Activated naive CD8-positive, alpha-beta T cell treated with anti-CD3 and anti-CD28 coated beads, Interleukin-2, amount 10 ng/mL, durations not matched to agents 7 days and 5 days (primary cell): ENCODE measurements at regions not wholly inside any gene's neighbourhood (a gene's known extent, or its start where the extent isn't known, plus 50 kb on each side); places are given as distances from the start of the nearest gene placed in this dataset.

Experiments
- ATAC-seq: fragments of 150-1000 bp; cut with Tn5 transposase; one replicate; pipeline ENCODE4 v1.10.0; 2021; ENCODE audit warnings: low read depth, moderate library complexity
- POLR2A ChIA-PET: fragments of 350-600 bp; sonication (Branson Sonifier 250); formaldehyde crosslinking; loops from one replicate; lab custom pipeline; 2021; ENCODE audit warnings: antibody characterized with exemption; lab: Charles Lee
- DNase-seq: peaks from one replicate; pipeline ENCODE4 v3.0.0; 2021
- H3K27ac Mint-ChIP-seq: one replicate; pipeline ENCODE4 v1.8.0; 2022; ENCODE audit warnings: mild to moderate bottlenecking, mixed read lengths
- H3K27me3 Mint-ChIP-seq: one replicate; pipeline ENCODE4 v1.8.0; 2022; ENCODE audit warnings: mild to moderate bottlenecking, moderate library complexity, mixed read lengths
- H3K36me3 Mint-ChIP-seq: one replicate; pipeline ENCODE4 v1.8.0; 2021; ENCODE audit warnings: mild to moderate bottlenecking, mixed read lengths
- H3K4me1 Mint-ChIP-seq: one replicate; pipeline ENCODE4 v1.8.0; 2021; ENCODE audit warnings: mixed read lengths
- H3K4me3 Mint-ChIP-seq: one replicate; pipeline ENCODE4 v1.8.0; 2022; ENCODE audit warnings: mild to moderate bottlenecking, moderate library complexity, mixed read lengths
- H3K9me3 Mint-ChIP-seq: one replicate; pipeline ENCODE4 v1.8.0; 2021; ENCODE audit warnings: mixed read lengths

- no peak for DNase-seq
- Mint-ChIP-seq H3K27me3 (peaks cover 3% of the 10 kb centered on the region), H3K27ac (no peak overlapping the region), H3K9me3 (peaks cover 3% of the 10 kb centered on the region), H3K4me1 (no peaks in the 10 kb centered on the region), H3K36me3 (no peaks in the 10 kb centered on the region), H3K4me3 (no peak overlapping the region)
- no peak for ATAC-seq
- POLR2A ChIA-PET, result no interaction called here
Observed at GRCh38 chr12:5232291-5232690, 188.6 kb downstream of the KCNA5 start.

GRCh38 chr12:5232826-5233500 lies 189.3 kb downstream of the KCNA5 start:
- Mint-ChIP-seq H3K4me3 (no peak overlapping the region), H3K4me1 (no peaks in the 10 kb centered on the region), H3K27me3 (peaks cover 3% of the 10 kb centered on the region), H3K36me3 (no peaks in the 10 kb centered on the region), H3K27ac (no peak overlapping the region), H3K9me3 (peaks cover 3% of the 10 kb centered on the region)
- no peak for ATAC-seq
- POLR2A ChIA-PET, result no interaction called here
- DNase-seq, result no peak

GRCh38 chr12:5236022-5236640 lies 192.5 kb downstream of the KCNA5 start:
- Mint-ChIP-seq H3K9me3 (no peaks in the 10 kb centered on the region), H3K36me3 (no peaks in the 10 kb centered on the region), H3K4me1 (no peaks in the 10 kb centered on the region), H3K4me3 (no peak overlapping the region), H3K27ac (no peak overlapping the region), H3K27me3 (peaks cover 6% of the 10 kb centered on the region)
- DNase-seq (no peak), ATAC-seq (no peak)
- POLR2A ChIA-PET, result no interaction called here

- H3K36me3 Mint-ChIP-seq, result no peaks in the 10 kb centered on the region
- H3K27ac Mint-ChIP-seq, result no peak overlapping the region
- H3K4me1 Mint-ChIP-seq, result no peaks in the 10 kb centered on the region
- POLR2A ChIA-PET, result no interaction called here
- no peaks in the 10 kb centered on the region for H3K9me3 Mint-ChIP-seq
- H3K4me3 Mint-ChIP-seq, result no peak overlapping the region
- no peak for ATAC-seq
- no peak for DNase-seq
- H3K27me3 Mint-ChIP-seq, result peaks cover 6% of the 10 kb centered on the region
Observed at GRCh38 chr12:5242440-5242839, 189.5 kb upstream of the NTF3 start.

- no peak for DNase-seq
- H3K9me3 Mint-ChIP-seq, result no peaks in the 10 kb centered on the region
- H3K36me3 Mint-ChIP-seq, result no peaks in the 10 kb centered on the region
- POLR2A ChIA-PET, result no interaction called here
- no peak overlapping the region for H3K4me3 Mint-ChIP-seq
- H3K27ac Mint-ChIP-seq, result no peak overlapping the region
- H3K4me1 Mint-ChIP-seq, result no peaks in the 10 kb centered on the region
- peaks cover 6% of the 10 kb centered on the region for H3K27me3 Mint-ChIP-seq
- ATAC-seq, result no peak
Observed at GRCh38 chr12:5243014-5243413, 188.9 kb upstream of the NTF3 start.

- ATAC-seq, result no peak
- Mint-ChIP-seq H3K27me3 (peaks cover 6% of the 10 kb centered on the region), H3K4me1 (no peaks in the 10 kb centered on the region), H3K4me3 (no peak overlapping the region), H3K27ac (no peak overlapping the region), H3K9me3 (no peaks in the 10 kb centered on the region), H3K36me3 (no peaks in the 10 kb centered on the region)
- no peak for DNase-seq
- POLR2A ChIA-PET, result no interaction called here
Observed at GRCh38 chr12:5244513-5244972, 187.4 kb upstream of the NTF3 start.

GRCh38 chr12:5246196-5246595 lies 185.7 kb upstream of the NTF3 start:
- Mint-ChIP-seq H3K27me3 (peaks cover 3% of the 10 kb centered on the region), H3K9me3 (no peaks in the 10 kb centered on the region)
- POLR2A ChIA-PET, result no interaction called here

GRCh38 chr12:5247144-5247543 lies 184.8 kb upstream of the NTF3 start:
- Mint-ChIP-seq H3K27ac (no peak overlapping the region), H3K9me3 (no peaks in the 10 kb centered on the region), H3K27me3 (peaks cover 3% of the 10 kb centered on the region), H3K4me1 (no peaks in the 10 kb centered on the region), H3K36me3 (no peaks in the 10 kb centered on the region), H3K4me3 (no peak overlapping the region)
- POLR2A ChIA-PET, result no interaction called here
- DNase-seq (no peak), ATAC-seq (no peak)

More at GRCh38 chr12:5246196-5246595, 185.7 kb upstream of the NTF3 start:
- no peaks in the 10 kb centered on the region for H3K36me3 Mint-ChIP-seq
- no peaks in the 10 kb centered on the region for H3K4me1 Mint-ChIP-seq
- H3K4me3 Mint-ChIP-seq, result no peak overlapping the region
- no peak for ATAC-seq
- no peak overlapping the region for H3K27ac Mint-ChIP-seq
- DNase-seq, result no peak

GRCh38 chr12:5248230-5248629 lies 183.7 kb upstream of the NTF3 start:
- Mint-ChIP-seq H3K9me3 (no peaks in the 10 kb centered on the region), H3K4me3 (no peak overlapping the region), H3K36me3 (no peaks in the 10 kb centered on the region), H3K4me1 (no peaks in the 10 kb centered on the region), H3K27me3 (peaks cover 3% of the 10 kb centered on the region), H3K27ac (no peak overlapping the region)
- ATAC-seq (no peak), DNase-seq (no peak)
- POLR2A ChIA-PET, result no interaction called here

- POLR2A ChIA-PET, result no interaction called here
- no peak for ATAC-seq
- no peak overlapping the region for H3K4me3 Mint-ChIP-seq
Observed at GRCh38 chr12:5248999-5249526, 182.8 kb upstream of the NTF3 start.

GRCh38 chr12:5251092-5251491 lies 180.8 kb upstream of the NTF3 start:
- POLR2A ChIA-PET, result no interaction called here
- DNase-seq (no peak), ATAC-seq (no peak)
- Mint-ChIP-seq H3K27ac (no peak overlapping the region), H3K4me1 (no peaks in the 10 kb centered on the region), H3K9me3 (no peaks in the 10 kb centered on the region), H3K27me3 (peaks cover under 1% of the 10 kb centered on the region), H3K36me3 (no peaks in the 10 kb centered on the region), H3K4me3 (no peak overlapping the region)

More at GRCh38 chr12:5248999-5249526, 182.8 kb upstream of the NTF3 start:
- Mint-ChIP-seq H3K9me3 (no peaks in the 10 kb centered on the region), H3K4me1 (no peaks in the 10 kb centered on the region), H3K36me3 (no peaks in the 10 kb centered on the region), H3K27me3 (peaks cover 3% of the 10 kb centered on the region), H3K27ac (no peak overlapping the region)
- no peak for DNase-seq

- H3K36me3 Mint-ChIP-seq, result no peaks in the 10 kb centered on the region
- POLR2A ChIA-PET, result no interaction called here
- no peaks in the 10 kb centered on the region for H3K9me3 Mint-ChIP-seq
- no peak overlapping the region for H3K4me3 Mint-ChIP-seq
- ATAC-seq, result no peak
- no peak overlapping the region for H3K27ac Mint-ChIP-seq
- DNase-seq, result no peak
- H3K27me3 Mint-ChIP-seq, result no peaks in the 10 kb centered on the region
- H3K4me1 Mint-ChIP-seq, result no peaks in the 10 kb centered on the region
Observed at GRCh38 chr12:5251786-5252185, 180.1 kb upstream of the NTF3 start.

- no peaks in the 10 kb centered on the region for H3K36me3 Mint-ChIP-seq
- ATAC-seq (no peak), DNase-seq (no peak)
- no peak overlapping the region for H3K27ac Mint-ChIP-seq
- POLR2A ChIA-PET, result no interaction called here
- H3K4me1 Mint-ChIP-seq, result no peaks in the 10 kb centered on the region
- H3K9me3 Mint-ChIP-seq, result no peaks in the 10 kb centered on the region
- H3K4me3 Mint-ChIP-seq, result no peak overlapping the region
- no peaks in the 10 kb centered on the region for H3K27me3 Mint-ChIP-seq
Observed at GRCh38 chr12:5254703-5255102, 177.2 kb upstream of the NTF3 start.
